ENCODE measurements at regions not wholly inside any gene's neighbourhood (a gene's known extent, or its start where the extent isn't known, plus 50 kb on each side); places are given as distances from the start of the nearest gene placed in this dataset.

DNA sequence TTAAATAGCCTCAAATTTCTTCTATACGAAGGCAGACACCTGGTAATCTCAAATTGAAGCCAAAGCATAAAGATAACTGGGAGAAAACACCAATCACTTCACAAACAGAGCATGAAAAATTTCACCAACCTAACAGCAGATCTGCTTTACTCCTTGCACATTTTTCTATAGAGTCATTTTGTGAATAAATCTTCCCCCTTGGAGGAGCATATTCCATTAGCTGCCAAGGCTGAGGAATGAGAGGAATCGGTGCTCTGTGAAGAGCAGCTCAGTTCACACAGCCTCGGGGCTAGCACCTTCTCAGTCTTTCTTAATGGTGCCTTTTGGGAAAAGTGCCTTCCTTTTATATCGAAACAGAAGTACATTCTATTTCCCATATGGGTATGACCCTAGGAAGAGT lies 1313.7 kb upstream of the NRXN1 start:
- TF ChIP-seq, protein P1, sequence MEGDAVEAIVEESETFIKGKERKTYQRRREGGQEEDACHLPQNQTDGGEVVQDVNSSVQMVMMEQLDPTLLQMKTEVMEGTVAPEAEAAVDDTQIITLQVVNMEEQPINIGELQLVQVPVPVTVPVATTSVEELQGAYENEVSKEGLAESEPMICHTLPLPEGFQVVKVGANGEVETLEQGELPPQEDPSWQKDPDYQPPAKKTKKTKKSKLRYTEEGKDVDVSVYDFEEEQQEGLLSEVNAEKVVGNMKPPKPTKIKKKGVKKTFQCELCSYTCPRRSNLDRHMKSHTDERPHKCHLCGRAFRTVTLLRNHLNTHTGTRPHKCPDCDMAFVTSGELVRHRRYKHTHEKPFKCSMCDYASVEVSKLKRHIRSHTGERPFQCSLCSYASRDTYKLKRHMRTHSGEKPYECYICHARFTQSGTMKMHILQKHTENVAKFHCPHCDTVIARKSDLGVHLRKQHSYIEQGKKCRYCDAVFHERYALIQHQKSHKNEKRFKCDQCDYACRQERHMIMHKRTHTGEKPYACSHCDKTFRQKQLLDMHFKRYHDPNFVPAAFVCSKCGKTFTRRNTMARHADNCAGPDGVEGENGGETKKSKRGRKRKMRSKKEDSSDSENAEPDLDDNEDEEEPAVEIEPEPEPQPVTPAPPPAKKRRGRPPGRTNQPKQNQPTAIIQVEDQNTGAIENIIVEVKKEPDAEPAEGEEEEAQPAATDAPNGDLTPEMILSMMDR (IDR thresholded peaks at IDR 0.05), result no peak
- no peak for TF ChIP-seq POLR2A (IDR thresholded peaks at IDR 0.05)

Measured in lower leg skin (tissue), 3 donors.